ENCODE measurements at regions not wholly inside any gene's neighbourhood (a gene's known extent, or its start where the extent isn't known, plus 50 kb on each side); places are given as distances from the start of the nearest gene placed in this dataset.
"Not testable (repeated sequence)": the region's sequence is repeated elsewhere in the genome, so short reads cannot be mapped to it uniquely, and the experiment has no call there.

- no peak for DNase-seq
These were observed 228.0 kb upstream of the SLCO3A1 start for GRCh38 chr15:91625506-91625905.

- peak; percentile 75 for DNase-seq
These were observed 225.8 kb upstream of the SLCO3A1 start for GRCh38 chr15:91627473-91628278.

- no peak for DNase-seq
These were observed 223.4 kb upstream of the SLCO3A1 start for GRCh38 chr15:91630090-91630489.

GRCh38 chr15:91632176-91632575 lies 221.3 kb upstream of the SLCO3A1 start:
- DNase-seq: no peak

GRCh38 chr15:91632981-91633380 lies 220.5 kb upstream of the SLCO3A1 start:
- no peak for DNase-seq

GRCh38 chr15:91634179-91634578 lies 219.3 kb upstream of the SLCO3A1 start:
- DNase-seq: no peak

GRCh38 chr15:91635080-91635479 lies 218.4 kb upstream of the SLCO3A1 start:
- DNase-seq: no peak

- DNase-seq: no peak
These were observed 217.9 kb upstream of the SLCO3A1 start for GRCh38 chr15:91635641-91636040.

GRCh38 chr15:91649016-91649415 lies 204.5 kb upstream of the SLCO3A1 start:
- DNase-seq: no peak

GRCh38 chr15:91649831-91650321 lies 203.6 kb upstream of the SLCO3A1 start:
- no peak for DNase-seq

- DNase-seq: no peak
These were observed 202.3 kb upstream of the SLCO3A1 start for GRCh38 chr15:91651251-91651650.

GRCh38 chr15:91652610-91653207 lies 200.8 kb upstream of the SLCO3A1 start:
- no peak for DNase-seq

GRCh38 chr15:91655563-91656290 lies 197.8 kb upstream of the SLCO3A1 start:
- not testable (repeated sequence) for DNase-seq

GRCh38 chr15:91660174-91660649 lies 193.3 kb upstream of the SLCO3A1 start:
- DNase-seq: no peak

GRCh38 chr15:91664224-91664836 lies 189.2 kb upstream of the SLCO3A1 start:
- DNase-seq: no peak

GRCh38 chr15:91665212-91665611 lies 188.3 kb upstream of the SLCO3A1 start:
- DNase-seq: no peak

- DNase-seq: no peak
These were observed 185.1 kb upstream of the SLCO3A1 start for GRCh38 chr15:91668370-91668769.

- DNase-seq: no peak
These were observed 183.4 kb upstream of the SLCO3A1 start for GRCh38 chr15:91670108-91670507.

- no peak for DNase-seq
These were observed 175.5 kb upstream of the SLCO3A1 start for GRCh38 chr15:91678003-91678402.

- DNase-seq: no peak
These were observed 174.1 kb upstream of the SLCO3A1 start for GRCh38 chr15:91679447-91679846.

- DNase-seq: no peak
These were observed 168.1 kb upstream of the SLCO3A1 start for GRCh38 chr15:91685436-91685835.

GRCh38 chr15:91688811-91689210 lies 164.7 kb upstream of the SLCO3A1 start:
- DNase-seq: no peak

GRCh38 chr15:91689377-91689776 lies 164.1 kb upstream of the SLCO3A1 start:
- no peak for DNase-seq

All from left hindlimb (tissue), 1 donor.